ENCODE measurements at regions not wholly inside any gene's neighbourhood (a gene's known extent, or its start where the extent isn't known, plus 50 kb on each side); places are given as distances from the start of the nearest gene placed in this dataset.

DNA sequence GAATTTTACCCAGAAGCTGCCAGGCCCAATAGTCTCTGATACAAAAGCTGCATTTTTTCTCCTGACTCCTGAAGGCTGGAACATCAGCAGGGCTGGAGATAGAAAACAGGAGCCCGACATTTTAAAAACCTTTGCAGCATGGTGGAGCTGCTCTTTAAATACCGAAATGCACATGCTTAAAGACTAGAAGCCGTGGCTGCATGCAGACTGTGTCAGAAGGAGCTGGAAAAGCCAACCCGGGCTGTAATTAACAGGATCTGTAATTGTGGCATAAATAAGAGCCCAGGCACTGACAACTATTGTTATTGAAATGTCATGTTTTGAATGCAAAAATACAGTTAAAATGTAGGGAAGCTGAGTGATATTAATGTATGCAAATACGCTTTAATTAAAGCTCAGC is 304.9 kb upstream of the PLET1 start:
- ChIA-PET CTCF (no interaction called here), POLR2A (no interaction called here)

- ChIA-PET CTCF (no interaction called here), POLR2A (no interaction called here)
These were observed 305.5 kb upstream of the PLET1 start for GRCh38 chr11:112566124-112566523.

DNA sequence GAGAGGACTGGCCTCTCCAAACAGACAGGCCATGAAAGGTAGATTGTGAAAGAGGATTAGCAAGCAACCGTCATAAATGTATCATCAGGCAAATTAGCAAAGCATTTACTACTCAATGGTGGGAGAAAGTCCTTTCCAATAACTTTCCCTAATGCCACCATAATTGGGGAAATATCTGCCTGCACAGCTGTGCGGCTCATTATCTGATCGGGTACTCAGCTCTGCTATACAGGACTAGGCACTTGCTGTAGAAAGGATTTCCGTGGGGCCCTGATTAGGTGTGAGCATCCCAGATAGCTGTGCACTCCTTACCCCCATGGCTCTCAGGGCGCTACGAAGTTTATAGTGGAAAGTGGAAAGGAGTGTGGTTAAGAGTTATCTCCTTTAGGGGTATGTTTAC is 309.7 kb upstream of the PLET1 start:
- POLR2A ChIA-PET, result no interaction called here
- CTCF ChIA-PET, result no interaction called here

DNA sequence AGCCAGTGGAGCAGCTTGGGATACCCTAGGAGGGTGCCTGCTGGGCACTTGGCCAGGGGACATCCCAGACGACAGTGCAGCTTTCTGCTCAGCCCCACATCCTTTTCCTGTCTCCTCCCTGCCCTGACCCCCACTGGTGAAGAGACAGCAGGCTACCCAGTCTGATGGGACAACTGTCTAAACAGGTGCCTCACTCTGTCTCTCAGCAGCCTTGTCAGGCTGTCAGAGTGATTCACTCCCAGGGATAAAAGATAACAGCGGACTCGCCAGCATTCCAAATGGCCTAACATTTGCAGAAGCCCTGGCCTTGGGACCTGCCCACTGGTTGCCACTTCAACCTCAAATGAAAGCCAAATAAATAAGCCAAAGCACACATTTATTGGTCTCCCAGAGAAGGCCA is 318.6 kb upstream of the PLET1 start:
- ChIA-PET CTCF (no interaction called here), POLR2A (no interaction called here)

- POLR2A ChIA-PET, result no interaction called here
- CTCF ChIA-PET, result no interaction called here
These were observed 320.2 kb upstream of the PLET1 start for GRCh38 chr11:112580864-112581263.

DNA sequence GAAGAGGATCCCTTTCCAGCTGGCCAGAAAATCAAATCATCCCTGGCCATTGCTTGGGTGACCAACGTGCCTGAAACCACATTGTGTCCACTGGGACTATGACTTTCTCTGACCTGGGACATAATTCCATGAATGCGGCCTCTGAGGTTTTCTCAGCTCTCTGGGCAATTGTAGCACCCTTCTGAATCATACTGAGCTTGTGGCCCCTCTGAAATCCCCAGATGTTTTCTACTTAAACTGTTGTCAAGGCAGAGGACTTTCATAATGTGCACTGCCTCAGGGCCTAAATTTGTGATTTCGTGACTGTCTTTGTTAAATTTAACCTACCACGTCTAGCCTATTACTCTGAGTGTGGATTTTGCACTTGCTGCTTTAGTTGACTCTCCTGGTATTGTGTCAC is 321.1 kb upstream of the PLET1 start:
- ChIA-PET CTCF (no interaction called here), POLR2A (no interaction called here)

- ChIA-PET CTCF (no interaction called here), POLR2A (no interaction called here)
These were observed 321.7 kb upstream of the PLET1 start for GRCh38 chr11:112582366-112582765.

GRCh38 chr11:112583261-112583893 is 322.7 kb upstream of the PLET1 start:
- ChIA-PET CTCF (no interaction called here), POLR2A (no interaction called here)

DNA sequence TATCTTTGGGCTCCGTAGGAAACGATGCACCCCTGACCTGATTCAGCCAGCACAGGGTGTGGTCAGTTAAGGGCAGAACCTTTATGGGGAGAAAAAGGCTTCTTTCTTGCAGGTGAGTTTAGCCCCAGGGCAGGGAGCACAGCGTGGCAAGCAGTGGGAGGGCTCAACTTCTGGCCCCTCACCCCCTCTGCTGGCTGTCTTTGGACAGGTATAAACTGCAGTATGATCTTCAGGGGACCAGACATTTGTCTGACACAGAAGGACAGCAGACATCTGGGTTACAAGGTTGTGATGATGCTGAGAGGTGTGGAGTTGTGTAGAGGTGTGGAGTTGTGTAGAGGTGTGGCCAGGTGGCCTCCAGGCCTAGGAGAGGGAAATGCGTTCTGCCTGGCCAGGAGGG is 324.0 kb upstream of the PLET1 start:
- CTCF ChIA-PET, result no interaction called here
- POLR2A ChIA-PET, result no interaction called here

GRCh38 chr11:112587664-112588063 is 327.0 kb upstream of the PLET1 start:
- ChIA-PET CTCF (interaction anchor here (0.9 to 2.3 kb wide), 6 partner anchors 32 to 1184 kb away, joined by 3 to 20 read pairs (median 3); no protein-coding TSS in a partner anchor), POLR2A (no interaction called here)

- POLR2A ChIA-PET, result no interaction called here
These were observed 327.6 kb upstream of the PLET1 start for GRCh38 chr11:112588252-112588694.

DNA sequence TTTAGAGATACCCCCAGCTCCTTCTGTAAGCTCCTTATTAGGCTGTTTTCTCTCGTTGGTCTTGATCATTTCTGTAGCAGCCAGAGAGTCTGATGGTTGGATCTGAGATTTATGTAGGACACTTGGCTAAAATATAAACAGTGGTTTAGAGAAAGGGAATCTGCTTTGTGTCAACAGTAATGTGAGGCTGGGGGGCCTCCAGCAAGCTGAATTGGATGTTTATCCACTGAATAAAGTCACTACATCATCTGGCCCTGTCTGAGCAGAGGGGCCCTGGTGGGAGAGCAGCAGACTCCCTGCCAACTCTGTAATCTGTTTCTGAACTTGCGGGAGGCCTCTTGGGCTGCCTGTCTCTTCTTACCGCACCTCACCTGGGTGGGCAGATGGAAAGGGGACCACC is 328.5 kb upstream of the PLET1 start:
- ChIA-PET CTCF (interaction anchor here (2.3 kb wide), 1 partner anchor 700 kb away, joined by 20 read pairs; no protein-coding TSS in a partner anchor), POLR2A (no interaction called here)

More at GRCh38 chr11:112588252-112588694, 327.6 kb upstream of the PLET1 start:
- CTCF ChIA-PET, result interaction anchor here (0.6 to 2.3 kb wide), 8 partner anchors 31 to 1184 kb away, joined by 3 to 20 read pairs (median 3); no protein-coding TSS in a partner anchor

DNA sequence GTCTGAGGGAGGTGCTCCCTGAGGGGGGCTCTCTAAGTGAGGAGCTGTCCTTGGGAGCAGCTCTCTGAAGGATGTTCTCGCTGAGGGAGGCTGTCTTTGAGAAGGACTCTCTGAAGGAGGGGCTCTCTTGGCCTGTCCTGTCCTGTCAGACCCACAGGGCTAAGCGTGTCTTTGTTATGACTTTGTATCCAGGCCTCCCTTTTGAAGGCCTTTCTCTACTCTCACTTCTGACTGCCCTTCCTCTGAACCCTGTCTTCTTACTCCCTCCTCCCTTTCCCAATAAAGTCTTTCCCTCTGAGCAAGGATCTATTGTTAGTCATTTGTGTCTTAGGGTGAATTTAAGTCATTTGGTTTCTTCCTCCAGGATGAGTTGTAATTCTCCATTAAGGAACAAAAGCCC is 330.1 kb upstream of the PLET1 start:
- ChIA-PET CTCF (interaction anchor here (1.7 kb wide), 1 partner anchor 699 kb away, joined by 4 read pairs; no protein-coding TSS in a partner anchor), POLR2A (no interaction called here)

- CTCF ChIA-PET, result interaction anchor here (1.2 kb wide), 1 partner anchor 15 kb away, joined by 3 read pairs; no protein-coding TSS in a partner anchor
- POLR2A ChIA-PET, result no interaction called here
These were observed 332.8 kb upstream of the PLET1 start for GRCh38 chr11:112593440-112593839.

DNA sequence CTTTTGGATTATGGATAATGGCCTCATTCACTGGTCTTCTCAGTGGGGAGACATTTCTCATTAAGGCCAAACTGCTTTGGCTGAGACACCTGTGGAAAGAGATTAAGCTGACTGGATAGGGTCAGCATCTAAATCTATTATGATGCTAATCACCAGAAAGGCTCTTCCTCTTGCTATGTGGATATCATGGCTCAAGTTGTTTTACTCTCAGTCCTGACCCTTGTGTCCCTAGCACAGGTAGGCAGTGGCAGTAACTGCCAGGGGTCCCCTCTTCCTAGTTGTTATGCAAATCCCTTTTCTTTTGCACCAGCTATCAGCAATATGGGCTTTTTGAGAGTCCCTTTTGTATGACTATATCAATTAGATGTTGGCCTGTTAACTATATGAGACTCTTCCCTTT is 335.7 kb upstream of the PLET1 start:
- POLR2A ChIA-PET, result no interaction called here
- CTCF ChIA-PET, result no interaction called here

GRCh38 chr11:112597286-112597790 is 336.7 kb upstream of the PLET1 start:
- CTCF ChIA-PET, result no interaction called here
- POLR2A ChIA-PET, result no interaction called here

GRCh38 chr11:112599265-112599664 is 338.6 kb upstream of the PLET1 start:
- POLR2A ChIA-PET, result no interaction called here
- CTCF ChIA-PET, result no interaction called here

- ChIA-PET POLR2A (no interaction called here), CTCF (no interaction called here)
These were observed 339.3 kb upstream of the PLET1 start for GRCh38 chr11:112599856-112600533.

DNA sequence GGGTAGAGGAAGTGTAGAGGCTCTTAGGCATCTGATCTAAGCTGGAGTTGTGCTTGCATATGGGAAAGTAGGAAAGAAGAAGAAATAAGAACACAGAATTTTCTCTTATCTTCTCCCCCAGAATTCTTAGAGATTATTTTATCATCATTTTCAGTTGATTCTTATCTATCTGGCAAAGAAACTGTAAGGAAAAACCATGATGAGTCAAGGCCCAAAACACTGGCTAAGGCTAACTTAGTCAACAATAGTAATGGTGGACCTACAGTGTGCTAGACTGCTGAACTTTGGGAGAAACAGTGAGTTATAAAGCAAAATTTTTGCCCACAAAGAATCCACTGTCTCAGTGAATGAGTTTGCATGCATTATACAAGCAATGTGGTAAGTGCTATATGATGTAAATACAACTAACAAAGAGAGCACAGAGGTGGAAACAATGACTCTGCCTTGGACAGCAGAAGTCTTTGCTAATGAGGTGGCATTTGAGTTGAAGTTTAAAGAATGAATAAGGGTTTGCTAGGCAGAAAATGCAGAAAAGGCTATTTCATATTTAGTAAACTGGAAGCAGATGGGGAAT is 344.5 kb upstream of the PLET1 start:
- POLR2A ChIA-PET, result no interaction called here
- CTCF ChIA-PET, result no interaction called here

- POLR2A ChIA-PET, result no interaction called here
- CTCF ChIA-PET, result no interaction called here
These were observed 346.0 kb upstream of the PLET1 start for GRCh38 chr11:112606656-112607055.

- ChIA-PET CTCF (interaction anchor here (0.9 kb wide), 1 partner anchor 16 kb away, joined by 3 read pairs; no protein-coding TSS in a partner anchor), POLR2A (no interaction called here)
These were observed 347.8 kb upstream of the PLET1 start for GRCh38 chr11:112608509-112608908.
